Activated T-helper 1 cell treated with anti-CD3 and anti-CD28 coated beads, Interleukin-2, amount 50 U/mL, for 16 hours (primary cell): ENCODE measurements at regions not wholly inside any gene's neighbourhood (a gene's known extent, or its start where the extent isn't known, plus 50 kb on each side); places are given as distances from the start of the nearest gene placed in this dataset.

Source experiments
- DNase-seq, 2 donors: peaks; one replicate each; pipeline ENCODE4 v3.0.0-alpha.2; 2020; ENCODE audit warnings: low read depth in 1 of 2, low spot score in 1 of 2

GRCh38 chr13:99717959-99718674 lies 216.8 kb downstream of the TM9SF2 start:
- no peak for DNase-seq

DNA sequence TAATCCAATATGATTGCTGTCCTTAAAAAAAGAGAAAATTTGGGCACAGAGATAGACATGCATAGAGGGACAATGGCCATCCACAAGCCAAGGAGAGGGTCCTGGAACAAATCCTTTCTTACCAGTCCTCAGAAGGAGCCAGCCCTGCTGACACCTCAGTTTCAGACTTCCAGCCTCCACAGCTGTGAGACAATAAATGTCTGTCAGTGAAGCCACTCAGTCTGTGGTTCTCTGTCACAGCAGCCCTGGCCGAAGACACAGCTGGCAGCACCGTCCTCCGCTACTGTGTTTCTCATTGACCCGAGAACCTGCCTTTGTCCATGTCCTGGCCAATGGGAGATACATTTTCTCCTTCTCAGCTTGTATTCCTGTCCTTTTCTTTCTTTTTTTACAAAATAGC lies 207.9 kb downstream of the TM9SF2 start:
- no peak for DNase-seq

GRCh38 chr13:99704390-99704789 lies 203.1 kb downstream of the TM9SF2 start:
- no peak for DNase-seq

GRCh38 chr13:99703908-99704307 lies 202.6 kb downstream of the TM9SF2 start:
- DNase-seq = no peak

DNA sequence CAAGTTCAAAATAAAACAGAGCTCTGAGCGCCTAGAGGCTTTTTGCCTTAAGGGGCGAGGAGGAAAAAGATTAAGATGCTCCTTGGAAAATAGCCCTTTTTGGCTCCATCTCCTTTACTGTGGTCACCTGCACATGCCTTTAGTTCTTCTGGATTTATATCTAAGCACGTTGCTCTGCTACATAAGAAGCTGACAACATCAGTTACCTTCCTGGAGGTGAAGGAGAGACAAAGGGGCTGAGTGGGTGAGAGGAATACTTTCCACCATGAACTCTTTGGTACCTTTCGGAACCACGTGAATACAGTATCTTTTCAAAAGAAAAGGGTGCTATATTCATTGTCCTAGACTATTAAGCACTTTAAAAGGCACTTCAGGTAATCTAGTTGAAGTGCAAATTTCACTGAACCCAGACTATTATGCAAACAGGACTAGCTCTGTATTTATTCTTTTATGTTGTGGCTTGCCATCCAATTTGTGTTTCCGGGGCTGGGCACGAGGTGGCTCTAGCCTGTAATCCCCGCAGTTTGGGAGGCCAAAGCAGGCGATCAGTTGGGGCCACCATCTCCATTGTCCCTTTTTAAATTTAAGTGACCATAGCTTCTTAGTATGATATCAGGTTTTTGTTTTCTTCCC lies 201.5 kb downstream of the TM9SF2 start:
- no peak for DNase-seq

- no peak for DNase-seq
Observed at GRCh38 chr13:99700468-99700867, 199.2 kb downstream of the TM9SF2 start.

DNA sequence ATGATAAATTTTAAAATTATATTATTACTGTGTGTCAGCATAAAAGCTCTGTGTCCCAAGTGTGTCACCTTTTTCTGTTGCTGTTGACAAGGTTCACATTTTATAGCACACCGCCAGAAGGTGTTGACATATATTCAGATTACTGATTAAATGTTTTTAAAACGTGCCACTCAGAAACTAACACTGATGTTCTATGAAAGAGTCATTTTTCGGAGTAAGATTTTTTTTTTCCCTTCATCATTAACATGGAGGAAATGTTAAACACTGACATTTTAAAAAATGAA lies 197.5 kb downstream of the TM9SF2 start:
- no peak for DNase-seq

DNA sequence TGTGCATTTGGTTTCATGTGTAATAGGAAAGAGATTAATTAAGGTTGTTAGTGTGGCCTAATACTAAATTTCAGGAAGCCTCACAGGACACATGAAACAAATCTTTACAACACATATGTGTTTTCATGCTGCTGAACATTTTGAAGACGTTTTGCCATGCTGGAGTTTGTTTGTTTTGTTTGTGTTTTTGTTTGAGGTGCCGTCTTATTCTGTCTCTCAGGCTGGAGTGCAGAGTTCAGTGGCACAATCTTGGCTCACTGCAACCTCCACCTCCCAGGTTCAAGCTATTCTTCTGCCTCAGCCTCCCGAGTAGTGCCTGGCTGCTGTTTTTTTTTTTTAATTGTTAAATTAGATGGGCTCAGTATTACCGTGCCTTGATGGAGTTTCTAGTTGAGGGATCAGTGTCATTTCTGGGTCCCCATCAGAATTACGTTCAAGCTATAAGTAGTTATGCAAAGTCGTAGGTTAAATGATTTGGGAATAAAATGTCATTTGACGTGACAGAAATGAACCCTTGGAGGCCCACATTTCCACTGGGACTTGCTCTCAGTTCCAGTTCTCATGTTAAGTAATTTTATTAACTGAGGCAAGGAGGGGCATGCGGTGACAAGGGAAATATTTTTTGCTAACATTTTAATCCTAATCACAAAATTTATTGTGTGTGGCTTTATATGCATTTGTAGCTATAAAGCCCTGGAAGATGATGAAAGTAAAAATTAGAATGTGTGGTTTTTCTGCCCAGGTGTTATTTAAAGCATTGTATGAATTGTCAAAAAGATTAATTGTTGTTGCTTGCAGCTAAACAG lies 196.9 kb downstream of the TM9SF2 start:
- DNase-seq = no peak

- no peak for DNase-seq
Observed at GRCh38 chr13:99695857-99696256, 194.6 kb downstream of the TM9SF2 start.

- no peak for DNase-seq
Observed at GRCh38 chr13:99693852-99694611, 192.8 kb downstream of the TM9SF2 start.

DNA sequence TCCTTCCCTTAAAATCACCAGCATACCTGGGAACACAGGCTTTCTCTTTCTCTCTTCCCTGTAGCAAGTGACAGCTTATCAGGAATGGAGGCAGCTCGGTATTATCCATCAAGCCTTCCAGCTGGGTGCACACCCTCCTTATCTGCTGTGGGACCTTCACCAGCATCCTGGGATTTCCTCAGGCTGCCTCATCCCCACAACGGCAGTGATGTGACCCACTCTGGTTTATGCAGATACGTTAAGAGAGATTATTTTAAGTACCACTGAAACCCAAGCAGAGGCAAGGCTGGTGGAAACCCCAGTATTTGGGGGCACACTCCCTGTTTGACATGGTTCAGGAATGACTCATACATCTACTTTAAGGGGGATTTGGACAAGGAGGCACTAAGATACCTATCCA lies 192.1 kb downstream of the TM9SF2 start:
- no peak for DNase-seq

GRCh38 chr13:99692854-99693253 lies 191.6 kb downstream of the TM9SF2 start:
- DNase-seq = no peak

GRCh38 chr13:99691552-99691951 lies 190.3 kb downstream of the TM9SF2 start:
- DNase-seq = no peak

DNA sequence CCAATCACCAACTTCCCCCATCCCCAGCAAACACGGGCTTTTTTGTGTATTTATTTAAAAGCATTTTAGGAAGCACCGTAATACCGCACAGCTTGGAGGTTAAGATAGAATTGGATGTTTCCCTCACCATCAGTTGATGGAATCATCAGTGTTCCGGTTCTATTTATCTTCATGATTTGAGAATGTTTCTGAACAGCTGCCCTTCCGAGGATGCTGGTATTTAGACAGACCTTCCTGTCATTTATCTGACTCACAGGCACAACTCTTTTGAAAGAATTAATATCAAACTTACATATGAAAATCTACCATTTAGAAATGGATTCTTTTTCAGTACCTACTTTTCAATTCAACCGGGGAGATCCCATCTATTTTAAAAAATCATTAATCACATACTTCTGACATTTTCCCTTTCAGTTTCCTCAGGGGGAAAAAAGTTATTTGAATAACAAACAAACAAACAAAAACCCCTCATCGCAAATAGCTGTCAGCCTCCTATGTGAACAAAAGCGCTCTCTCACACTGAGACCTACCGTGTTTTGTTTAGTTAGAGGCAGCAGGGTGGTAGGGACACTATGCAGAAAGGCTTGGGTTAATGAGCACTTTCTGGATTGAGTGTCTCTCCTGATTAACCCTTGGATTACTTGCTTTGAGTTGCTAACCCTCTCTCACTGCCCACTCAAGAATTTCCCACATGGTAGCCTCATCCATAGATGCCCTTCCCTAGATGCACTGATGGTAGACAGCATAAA lies 189.3 kb downstream of the TM9SF2 start:
- no peak for DNase-seq

- no peak for DNase-seq
Observed at GRCh38 chr13:99689955-99690354, 188.7 kb downstream of the TM9SF2 start.

DNA sequence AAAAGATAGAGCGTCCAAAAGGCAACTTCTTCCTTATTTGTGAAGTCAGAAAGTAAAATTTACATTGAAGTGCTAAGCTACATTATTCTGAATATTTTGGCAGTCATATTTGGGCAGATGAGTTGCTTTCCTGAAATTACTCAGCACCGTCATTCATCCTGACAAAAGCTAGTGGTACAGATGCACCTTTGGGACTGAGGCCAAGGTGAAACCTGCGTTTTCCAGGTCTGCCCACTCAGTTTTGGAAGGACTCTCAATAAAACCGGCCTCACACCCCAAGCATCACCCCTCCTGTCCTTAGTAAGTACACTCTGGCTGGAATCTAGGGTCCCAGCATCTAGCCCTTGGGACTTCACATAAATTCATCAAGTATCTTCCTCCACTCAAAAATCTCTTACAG lies 187.5 kb downstream of the TM9SF2 start:
- no peak for DNase-seq

DNA sequence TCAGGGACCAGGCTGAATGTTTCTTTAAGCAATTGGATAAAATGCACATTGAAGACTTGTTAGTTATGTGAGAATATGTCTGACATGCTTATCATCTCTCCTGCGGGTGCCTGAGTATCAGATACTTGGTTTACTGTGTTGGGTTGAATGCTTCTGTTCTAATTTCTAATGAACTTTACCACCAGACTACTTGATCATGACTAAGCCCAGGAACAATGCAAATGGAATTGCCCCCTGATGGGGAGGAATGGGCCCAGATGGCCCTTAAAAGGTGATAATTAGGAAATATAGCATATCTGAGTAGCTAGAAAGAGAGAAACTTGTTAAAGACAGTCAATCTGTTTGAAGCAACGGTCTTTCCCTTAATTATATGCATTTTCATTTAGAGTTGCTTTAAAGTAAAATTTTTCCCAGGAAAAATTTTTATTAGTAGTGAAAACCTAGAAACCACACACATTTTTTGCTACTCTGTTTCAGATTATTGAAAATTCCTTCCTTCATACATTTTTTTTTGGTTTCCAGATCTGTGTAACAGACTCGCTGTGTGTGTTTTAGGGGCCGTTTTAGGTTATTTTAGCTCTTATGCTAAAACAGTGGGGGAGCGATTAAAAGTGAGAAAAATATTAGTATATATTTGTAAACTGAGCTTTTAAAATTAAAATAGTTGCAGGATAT lies 186.6 kb downstream of the TM9SF2 start:
- no peak for DNase-seq

GRCh38 chr13:99686944-99687411 lies 185.7 kb downstream of the TM9SF2 start:
- no peak for DNase-seq

DNA sequence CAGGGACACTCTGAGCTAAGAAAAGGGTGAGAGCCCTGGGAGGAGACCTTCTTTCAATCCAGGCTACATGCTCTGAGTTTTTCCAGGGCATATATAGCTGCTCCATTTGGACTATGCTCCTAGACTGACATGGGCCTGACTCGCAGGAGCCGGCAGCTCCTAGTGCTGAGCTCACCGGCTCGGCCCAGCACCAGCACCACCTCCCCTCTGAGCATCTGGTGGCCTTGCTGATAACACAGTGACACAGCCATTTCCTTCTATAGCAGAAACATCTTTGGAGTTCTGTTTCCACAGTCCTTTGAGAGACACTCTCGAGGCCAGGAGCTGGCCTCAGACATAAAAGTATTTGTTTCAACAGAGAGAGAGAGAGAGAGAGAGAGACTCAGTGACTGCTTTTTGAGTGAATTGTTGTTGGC lies 184.9 kb downstream of the TM9SF2 start:
- no peak for DNase-seq

DNA sequence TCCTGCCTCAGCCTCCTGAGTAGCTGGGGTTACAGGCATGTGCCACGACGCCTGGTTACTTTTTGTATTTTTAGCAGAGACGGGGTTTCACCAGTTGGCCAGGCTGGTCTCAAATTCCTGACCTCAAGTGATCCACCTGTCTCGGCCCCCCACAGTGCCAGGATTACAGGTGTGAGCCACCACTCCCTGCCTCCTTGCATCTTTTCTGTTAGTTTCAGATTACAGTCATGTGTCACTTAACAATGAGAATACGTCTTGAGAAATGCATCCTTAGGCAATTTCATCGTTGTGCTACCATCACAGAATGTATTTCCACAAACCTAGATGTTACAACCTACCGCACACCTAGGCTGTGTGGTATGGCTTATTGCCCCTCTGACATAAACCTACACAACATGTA lies 180.4 kb downstream of the TM9SF2 start:
- no peak for DNase-seq
